ENCODE measurements at regions not wholly inside any gene's neighbourhood (a gene's known extent, or its start where the extent isn't known, plus 50 kb on each side); places are given as distances from the start of the nearest gene placed in this dataset.

DNA sequence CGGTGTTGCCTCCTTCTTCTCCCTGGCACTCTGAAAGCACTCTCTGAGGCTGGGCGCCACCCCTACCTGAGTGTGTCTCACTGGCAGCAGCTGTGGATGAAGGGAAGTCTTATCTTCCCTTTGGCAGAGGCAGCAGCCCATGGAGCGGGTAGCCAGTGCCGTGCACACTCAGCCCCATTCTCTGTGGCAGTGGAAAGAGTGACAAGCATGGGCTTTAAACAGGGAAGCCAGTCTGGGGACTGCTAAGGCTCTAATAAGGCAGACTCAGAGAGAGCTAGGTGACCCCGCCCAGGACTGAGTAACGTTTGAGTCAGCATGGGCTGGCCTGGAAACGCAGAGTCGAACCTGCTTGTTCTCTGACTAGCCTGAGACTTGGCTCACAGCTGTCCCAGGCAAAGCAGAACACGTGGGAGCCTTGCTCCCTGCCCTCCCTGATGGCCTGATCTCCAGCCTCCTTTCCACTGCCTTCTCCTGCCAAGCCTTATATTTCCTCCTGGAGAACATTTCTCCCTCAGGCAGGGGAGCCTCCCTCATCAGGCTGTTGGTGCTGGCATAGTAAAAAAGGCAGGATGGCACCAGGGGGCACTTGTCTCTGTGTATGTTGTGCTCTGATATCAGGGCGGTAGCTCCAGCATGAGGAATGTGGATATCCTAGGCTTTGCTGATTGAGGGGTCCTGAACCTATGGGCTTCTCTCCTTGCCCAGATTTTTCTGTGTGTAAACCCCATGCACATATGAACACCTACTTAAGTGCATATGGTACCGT is 93.9 kb upstream of the LGALSL start:
- in situ Hi-C loops (cut with HindIII; ENCODE audit: low sequenced_read_pairs) = no loop called here

DNA sequence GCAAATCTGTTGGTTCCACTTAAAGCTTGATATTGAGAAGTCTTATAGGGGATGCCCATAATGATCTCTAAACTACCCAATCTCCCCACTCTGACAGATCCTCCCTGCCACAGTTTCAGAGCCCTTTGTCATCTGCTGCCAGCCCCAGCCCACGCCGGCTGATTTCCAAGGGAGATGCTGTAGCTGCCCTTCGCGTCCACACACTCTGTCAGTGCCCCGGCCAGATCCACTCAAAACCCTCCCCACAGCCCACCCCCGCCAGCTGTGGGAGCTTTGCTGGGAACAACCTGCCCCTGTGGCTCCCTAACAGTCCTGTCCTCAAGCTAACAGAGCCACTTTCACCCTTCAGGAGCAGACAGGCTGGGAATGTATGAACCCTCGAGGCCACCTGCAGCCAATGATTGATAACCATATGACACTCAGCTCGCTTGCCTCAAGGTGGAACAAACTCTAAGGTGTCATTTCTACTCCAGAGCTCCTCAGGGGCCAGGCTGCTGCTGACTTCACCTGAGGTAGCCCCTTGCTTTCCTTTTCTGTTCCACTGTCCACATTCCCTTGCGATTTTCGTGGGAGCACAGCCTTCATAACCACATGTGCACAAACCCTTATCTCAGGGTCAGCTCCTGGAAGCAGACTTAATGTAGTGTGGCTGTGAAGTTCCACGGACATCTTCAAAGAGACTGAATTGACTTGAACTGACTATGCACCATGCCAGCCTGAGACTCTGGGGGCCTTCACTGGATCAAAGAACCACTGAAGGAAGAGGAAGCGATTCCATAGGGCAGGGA is 92.6 kb upstream of the LGALSL start:
- in situ Hi-C loops (cut with HindIII; ENCODE audit: low sequenced_read_pairs) = no loop called here

DNA sequence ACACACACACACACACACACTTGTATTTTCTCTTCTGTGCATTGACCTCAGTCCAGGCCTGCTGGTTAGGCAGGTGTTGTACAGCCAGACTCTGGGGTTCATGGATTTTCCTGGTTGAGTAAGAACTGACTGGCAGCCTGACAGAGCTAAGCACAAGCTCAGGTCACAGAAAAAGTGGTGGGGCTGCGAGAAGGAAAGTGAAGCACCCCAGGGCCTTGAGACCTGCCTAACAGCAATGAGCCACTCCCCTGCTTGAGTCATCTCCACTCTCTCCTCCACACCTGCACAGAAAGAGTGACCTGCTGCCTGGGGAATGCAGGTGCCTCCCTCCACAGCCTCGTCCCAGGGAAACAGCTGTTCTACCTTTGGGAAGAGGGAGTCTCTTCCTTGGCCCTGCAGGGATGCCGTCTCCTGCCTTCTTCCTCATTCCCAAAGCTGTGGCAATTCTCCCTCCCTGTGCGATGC is 91.4 kb upstream of the LGALSL start:
- in situ Hi-C loops (cut with HindIII; ENCODE audit: low sequenced_read_pairs) = no loop called here

DNA sequence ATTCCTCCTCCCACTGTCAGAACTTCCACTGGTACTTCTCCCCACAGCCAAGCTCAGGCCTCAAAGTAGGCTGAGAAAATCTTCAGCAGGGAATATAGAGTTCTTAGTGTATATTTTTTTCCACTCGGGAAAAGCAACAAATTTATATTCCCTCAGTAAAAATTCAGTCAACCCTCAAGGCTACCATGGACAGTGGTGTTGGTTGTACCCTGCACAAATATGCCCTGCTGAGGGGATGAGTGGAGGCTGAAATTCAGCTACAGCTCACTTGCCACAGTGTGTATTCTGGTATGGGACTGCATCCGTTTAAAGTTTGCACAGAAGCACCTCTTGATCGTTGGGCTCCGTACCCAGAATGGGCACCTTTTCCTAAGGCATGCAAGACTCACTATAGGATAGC is 90.8 kb upstream of the LGALSL start:
- in situ Hi-C loops (cut with HindIII; ENCODE audit: low sequenced_read_pairs) = no loop called here

DNA sequence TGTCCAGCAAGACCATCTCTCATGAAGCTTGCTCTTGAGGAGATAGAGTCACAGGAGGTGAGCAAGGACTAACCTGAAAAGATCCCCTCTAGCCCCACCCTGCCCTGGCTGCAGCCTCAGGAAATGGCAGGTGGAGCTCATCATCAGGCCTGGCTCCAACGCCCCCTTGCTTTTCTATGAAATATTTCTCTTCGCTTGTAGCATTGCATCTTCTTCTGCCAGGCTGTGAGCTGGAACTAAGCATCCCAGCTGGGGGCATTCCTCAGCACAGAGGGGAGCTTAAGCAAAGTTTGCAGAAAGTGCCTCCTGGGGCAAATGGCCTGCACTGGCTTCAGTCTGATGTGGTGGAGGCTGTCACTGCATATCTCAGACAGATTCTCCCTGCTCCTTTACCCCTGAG is 90.1 kb upstream of the LGALSL start:
- in situ Hi-C loops (cut with HindIII; ENCODE audit: low sequenced_read_pairs) = no loop called here

DNA sequence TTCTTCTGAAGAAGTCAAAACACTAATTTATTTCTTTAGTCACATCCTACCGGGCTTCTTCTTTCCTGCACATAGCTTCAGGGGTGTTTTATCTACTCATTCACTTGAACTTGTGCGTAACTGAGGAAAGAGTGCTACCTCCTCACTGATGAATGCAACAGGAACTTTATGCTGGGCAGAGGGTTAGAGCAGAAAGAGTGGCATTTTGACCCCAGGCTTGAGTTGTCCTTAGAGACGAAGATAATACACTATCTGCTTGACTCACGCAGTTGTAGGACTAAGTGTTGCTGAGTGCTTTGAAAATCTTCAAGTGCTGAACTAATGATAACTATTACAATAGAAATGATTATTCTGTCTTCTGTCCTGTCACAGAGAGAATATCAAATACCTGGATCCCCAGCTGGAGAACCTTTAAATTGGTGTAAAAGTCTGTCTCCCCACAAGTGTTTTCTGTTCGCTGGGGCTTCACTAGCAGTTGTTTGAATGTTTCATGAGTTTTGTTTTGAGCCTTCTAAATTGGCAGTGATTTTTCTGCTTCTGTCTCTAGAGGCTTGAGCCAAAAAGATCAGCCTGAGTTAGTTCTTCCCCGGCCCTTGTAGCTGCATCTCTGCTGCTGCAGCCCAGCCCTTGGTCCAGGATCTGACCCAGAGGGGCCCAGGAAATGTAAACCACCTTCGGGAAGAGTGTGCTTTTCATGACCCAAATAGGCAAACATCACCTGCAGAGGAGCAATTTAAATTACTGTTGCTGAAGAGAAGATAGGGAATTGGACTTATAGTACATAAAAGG is 86.3 kb upstream of the LGALSL start:
- in situ Hi-C loops (cut with HindIII; ENCODE audit: low sequenced_read_pairs) = no loop called here

DNA sequence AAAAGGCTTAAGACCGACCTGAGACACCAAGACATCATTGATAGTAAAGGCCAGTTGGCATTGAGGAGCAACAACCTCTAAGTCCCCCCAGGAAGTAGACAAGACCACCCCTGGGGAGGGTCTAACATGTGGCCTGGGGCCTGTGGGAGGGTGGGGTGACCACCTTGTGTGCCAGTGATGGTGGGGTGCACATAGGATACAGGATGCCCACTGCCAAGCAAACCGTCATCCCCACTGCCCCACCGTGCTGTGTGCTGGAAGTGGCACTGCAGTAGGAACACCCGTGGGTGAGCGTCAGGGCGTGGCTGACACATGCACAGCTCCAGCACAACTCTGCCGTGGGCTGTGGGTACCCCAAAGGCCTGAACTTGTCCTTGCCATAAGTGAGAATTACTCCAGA is 84.3 kb upstream of the LGALSL start:
- in situ Hi-C loops (cut with HindIII; ENCODE audit: low sequenced_read_pairs) = no loop called here

DNA sequence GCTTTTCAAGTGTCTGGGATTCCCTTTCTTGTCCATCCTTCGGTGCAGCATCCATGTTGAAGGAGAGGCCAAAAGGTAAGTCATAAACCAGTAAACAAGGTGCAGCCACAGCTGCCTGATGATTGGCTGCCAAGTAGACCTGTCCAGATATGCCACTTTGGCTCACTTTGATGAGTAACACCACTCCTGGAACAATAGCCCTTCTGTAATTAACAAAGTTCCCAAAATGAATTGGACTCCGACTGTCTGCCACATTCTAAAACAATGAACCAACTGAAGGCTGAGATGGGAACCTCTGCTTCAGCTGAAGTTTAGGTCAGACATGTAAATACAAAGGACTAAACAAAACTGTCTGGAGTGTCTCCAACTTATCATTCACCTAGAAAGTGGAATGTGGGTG is 82.2 kb upstream of the LGALSL start:
- in situ Hi-C loops (cut with HindIII; ENCODE audit: low sequenced_read_pairs) = no loop called here

DNA sequence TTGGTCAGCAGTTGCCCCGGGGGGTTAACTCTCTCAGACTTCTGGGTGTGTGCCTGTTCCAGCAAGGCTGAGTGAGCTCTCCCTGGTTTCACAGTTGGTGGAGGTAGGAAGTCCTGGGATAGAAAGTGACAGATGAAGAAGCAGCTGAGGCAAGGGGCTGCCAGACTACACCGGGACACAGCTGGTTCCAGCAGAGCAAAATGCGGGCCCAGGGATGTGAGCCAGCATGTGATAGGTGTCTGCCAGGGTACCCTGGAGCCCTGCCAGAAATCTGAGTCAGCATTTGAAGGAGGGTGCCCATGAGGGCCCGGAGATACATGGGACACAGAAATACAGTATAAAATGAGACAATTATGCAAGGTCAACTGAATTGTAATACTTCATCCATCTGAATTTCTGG is 79.3 kb upstream of the LGALSL start:
- in situ Hi-C loops (cut with HindIII; ENCODE audit: low sequenced_read_pairs) = no loop called here

DNA sequence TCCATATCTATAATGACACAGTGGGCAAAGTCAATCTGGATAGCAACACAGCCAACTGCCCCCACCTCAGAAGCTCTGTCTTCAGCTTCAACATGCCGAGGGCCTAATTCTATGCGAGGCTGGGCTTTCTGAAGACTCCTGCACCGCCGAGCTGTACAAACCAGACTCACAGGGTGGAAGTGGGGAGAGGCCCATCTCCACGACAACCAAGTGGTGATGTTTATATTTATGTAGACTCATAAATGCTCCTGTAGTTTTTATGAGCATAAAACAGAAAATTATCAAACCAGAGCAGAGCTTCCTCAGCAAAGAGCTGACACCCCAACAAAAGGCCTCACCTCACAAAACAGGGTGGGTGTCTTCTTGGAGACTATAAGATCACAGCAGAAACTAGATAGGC is 77.0 kb upstream of the LGALSL start:
- in situ Hi-C loops (cut with HindIII; ENCODE audit: low sequenced_read_pairs) = no loop called here

DNA sequence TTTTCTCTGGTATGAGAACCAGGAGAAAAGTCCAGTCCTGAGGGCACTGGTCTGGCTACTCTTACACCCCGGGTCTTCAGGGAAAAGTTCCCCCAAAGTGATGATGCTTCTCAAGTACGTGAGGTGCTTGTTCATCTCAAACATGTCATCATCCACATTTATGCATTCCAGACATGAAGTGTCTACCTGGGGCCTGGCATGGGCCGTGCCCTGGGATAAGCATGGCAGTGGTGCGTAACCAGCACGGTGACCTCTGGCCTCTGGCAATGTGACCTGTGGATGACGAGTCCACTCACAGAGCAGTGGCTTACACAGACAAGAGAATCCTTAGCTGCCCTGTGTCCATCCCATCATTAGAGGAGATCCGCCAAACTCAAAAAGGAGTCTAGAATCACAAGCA is 74.8 kb upstream of the LGALSL start:
- in situ Hi-C loops (cut with HindIII; ENCODE audit: low sequenced_read_pairs) = no loop called here

DNA sequence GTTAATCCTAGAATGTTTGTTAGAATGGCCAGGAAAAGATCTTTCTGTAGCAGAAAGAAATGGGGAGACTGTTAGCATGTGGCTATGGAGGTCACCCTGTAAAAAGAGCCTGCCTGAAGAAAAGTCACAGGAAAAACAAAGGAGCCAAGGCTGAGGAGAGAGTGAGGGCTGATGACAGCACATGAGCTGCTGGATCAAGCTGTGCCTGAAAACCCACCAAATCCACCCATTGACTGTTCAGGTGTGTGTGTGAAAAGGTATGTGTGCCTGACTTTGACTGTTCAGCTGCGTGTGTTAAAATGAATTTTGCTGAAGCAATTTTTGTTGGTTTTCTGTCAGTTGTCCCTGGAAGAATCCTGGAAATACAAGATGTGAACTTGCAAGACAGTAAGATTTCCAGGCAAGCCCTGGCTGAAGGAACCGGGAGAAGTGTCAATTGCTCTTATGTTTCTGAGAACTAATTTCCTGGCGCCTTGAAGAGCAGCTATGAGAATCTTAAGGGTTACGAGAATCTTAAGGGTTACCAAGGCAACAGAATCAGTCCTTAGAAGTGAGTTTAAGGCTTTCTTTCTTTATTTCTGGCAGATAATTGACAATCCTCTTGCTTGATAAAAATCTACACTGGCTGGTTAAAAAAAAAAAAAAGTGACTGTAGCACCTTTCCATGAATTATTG is 73.0 kb upstream of the LGALSL start:
- in situ Hi-C loops (cut with HindIII; ENCODE audit: low sequenced_read_pairs) = no loop called here

DNA sequence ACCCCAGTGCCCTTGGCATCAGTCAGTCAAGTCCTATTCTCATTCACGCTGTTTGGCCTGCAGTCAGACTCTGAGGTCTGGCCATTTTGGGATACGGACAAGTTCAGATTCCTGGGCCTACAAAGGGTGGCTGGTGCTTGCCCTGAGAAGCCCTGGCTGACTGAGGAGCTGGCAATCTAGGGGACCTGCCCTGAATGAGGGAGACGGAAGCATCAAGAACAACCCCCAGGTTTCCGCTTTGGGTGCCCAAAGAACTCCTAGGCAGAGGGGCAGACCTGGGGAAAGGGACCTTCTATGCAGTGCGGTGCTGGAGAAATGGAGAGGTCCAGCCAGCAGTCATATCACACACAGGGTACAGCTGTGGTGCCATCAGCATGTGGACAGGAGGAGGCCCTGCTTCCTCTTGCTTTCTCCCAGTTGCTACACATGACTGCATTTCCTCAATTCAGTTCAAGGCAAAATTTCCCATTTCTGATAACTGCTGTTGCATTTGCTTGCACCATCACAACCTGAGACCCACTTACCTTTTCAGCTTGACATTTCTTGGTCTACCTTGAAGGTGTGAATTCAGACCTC is 70.9 kb upstream of the LGALSL start:
- in situ Hi-C loops (cut with HindIII; ENCODE audit: low sequenced_read_pairs) = no loop called here

DNA sequence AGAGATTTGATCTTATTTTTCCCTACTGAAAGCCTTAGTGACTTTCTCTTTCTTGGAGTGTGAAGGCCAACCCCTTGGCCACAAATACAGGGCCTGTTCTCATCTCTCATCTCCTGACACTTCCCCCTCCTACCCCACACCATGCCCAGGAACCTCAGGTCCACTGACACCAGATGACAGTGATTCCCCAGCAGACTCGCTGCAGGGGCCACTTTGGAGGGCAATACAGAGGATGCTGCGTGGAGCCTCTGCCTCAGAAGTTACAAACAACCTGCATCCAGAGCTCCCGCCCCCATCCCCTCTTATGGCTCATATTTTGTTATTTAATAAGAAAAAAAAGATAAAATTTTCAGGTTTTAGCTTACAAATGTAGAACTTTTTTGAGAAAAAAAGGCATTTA is 70.1 kb upstream of the LGALSL start:
- in situ Hi-C loops (cut with HindIII; ENCODE audit: low sequenced_read_pairs) = no loop called here

DNA sequence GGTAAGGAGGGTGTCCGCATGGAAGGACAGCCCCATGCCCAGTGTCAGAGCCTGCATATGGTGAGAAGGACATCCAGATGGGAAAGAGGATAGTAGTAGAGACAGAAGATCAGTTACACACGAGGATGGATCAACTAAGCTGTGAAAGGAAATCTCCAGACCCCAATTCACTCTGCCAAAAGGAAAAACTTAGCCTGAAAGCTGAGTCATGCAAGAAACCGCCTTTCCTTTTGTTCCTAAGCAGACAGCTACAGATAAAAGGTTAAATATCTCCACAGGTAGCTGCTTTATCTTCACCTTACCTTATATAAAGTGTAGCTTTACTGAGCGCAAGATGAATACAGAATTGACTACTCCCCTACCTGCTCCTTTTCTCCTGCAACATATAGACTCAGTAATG is 67.3 kb upstream of the LGALSL start:
- in situ Hi-C loops (cut with HindIII; ENCODE audit: low sequenced_read_pairs) = no loop called here

DNA sequence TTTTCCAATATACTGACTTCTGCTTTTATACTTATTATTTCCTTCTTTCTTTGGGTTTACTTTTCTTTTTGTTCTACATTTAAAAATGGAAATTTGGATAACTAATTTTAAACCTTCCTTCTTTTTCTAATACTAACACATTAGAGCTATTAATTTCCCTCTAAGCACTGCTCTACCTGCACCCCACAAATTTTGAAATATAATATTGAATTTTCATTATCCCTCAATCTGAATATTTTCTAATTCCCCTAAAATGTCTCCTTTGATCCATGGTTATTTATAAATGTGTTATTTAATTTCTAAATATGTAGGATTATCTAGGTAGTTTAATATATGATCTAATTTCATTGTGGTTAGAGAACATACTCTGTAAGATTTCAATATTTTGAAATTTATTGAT is 63.4 kb upstream of the LGALSL start:
- in situ Hi-C loops (cut with HindIII; ENCODE audit: low sequenced_read_pairs) = no loop called here

DNA sequence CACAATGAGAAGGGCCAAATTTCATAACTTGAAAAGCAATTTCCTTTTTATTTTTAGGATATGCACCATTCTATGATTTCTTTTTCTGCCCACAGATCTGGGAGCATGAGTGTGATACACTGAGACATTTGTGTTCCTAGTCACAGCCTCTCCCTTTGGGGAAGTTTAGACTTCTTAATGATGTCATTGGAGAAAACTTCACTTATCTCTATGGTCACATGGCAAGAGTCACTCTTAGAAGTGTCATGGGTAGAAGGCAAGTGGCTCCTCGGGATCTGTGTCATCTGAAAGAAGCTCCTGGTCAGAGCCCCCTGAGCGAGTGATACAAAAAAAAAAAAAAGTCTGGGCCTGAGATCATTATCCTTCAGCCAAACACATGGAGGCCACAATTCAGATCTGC is 62.5 kb upstream of the LGALSL start:
- in situ Hi-C loops (cut with HindIII; ENCODE audit: low sequenced_read_pairs) = no loop called here

DNA sequence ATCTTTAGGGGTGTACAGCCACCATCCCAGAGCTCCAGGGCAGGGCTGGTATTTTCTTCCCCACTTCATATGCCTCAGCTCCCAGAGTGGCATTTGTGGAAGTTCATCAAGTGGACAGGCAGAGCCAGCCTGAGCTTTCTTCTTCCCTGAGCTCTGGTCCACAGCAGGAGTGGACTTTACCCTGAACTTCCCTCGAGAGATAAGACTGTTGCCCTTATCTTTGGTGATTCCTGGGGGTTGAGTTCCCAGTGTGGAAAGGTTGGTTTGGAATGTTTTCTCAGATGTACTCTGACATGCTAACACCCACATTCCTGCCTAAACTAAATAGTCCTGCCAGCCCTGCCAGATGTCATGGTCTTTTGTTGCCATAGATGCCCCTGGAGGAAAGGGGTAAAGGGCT is 62.0 kb upstream of the LGALSL start:
- in situ Hi-C loops (cut with HindIII; ENCODE audit: low sequenced_read_pairs) = no loop called here

DNA sequence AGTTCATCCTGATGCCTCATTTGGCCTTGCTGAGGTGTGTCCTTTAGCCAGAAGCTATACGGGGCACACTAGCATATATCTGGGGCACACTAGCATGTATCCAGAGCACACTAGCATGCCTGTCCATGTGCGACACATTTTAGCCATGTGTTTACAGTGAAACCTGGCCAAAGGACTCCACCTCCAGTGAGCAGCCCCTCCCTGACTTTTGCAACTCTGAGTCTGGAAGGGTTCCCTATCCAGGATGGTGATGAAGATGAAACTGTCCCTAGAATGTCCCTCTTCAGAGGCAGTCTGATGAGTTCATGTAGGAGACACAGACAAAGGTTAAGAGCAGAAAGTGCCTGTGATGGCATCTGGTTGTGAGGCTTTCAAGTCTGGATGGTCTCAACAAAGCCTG is 61.4 kb upstream of the LGALSL start:
- in situ Hi-C loops (cut with HindIII; ENCODE audit: low sequenced_read_pairs) = no loop called here

DNA sequence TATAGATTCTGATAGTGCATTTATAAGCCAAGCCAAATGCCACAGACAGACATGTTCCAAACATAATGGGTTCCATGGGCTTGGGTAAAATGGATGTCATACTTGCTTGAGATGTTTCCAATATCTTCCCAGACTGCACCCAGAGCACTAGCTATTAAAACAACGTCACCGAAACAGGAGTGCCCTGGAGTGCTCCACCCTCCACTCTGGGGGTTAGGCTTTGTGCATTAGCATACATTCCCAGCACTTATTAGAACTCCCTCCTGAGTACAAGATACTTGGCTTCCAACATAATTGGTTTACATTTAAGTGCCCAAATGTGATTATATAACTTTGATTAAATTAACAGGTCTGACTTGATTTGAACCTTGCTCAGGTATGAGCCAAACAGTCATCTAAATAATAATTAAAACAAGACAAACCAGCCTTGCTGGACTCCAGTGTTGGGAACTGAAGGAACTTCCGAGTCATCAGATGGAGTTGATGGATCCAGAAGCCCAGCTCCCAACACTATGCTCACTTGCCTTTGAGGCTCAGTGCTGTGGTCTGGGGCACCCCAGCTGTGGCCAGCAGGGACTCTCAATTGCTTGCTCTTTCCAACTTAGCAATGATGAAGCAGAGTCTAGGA is 60.5 kb upstream of the LGALSL start:
- in situ Hi-C loops (cut with HindIII; ENCODE audit: low sequenced_read_pairs) = no loop called here

Data from DLD1 (cell line).